ENCODE measurements at regions not wholly inside any gene's neighbourhood (a gene's known extent, or its start where the extent isn't known, plus 50 kb on each side); places are given as distances from the start of the nearest gene placed in this dataset.
A peak's percentile ranks its signal among the peaks of the same experiment; 100 is the strongest.
"Not testable (repeated sequence)": the region's sequence is repeated elsewhere in the genome, so short reads cannot be mapped to it uniquely, and the experiment has no call there.

DNA sequence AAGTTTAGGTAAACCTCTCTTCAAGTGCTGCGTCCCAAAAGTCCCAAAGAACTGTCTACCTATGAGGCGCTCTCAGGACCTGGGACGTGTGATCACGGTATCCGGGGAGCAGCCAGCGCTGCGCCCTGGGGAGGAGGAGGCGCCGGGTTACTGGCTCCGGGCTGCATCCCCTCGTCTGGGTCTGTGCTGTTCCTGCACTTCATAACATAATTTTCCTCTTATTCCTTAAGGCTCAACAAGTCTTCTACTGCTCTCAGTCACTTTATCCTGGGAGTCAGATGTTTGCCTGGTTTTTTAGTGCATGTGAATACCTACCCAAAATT lies 629.3 kb downstream of the PRIM2 start:
- DNase-seq (ENCODE audit: low read depth); H3K4me3 ChIP-seq (ENCODE audit: low read depth, low read length): not testable (repeated sequence)

DNA sequence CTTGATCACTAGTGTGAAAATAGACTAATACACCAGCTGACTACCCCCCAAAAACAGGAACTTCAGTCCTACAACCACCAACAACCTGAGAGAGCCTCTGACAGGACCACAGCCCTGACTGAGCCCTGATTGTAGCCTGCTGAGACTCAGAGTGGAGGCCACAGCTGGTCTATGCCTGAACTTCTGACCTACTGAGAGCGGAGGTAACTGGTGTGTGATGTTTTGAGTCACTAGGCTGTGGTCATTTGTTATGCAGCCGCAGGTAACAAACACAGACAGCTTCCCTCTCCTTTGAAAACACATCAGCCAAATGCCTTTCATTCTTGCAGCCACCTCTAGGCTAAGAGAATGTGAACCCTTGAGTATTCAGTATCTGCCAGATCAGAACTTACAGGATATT lies 631.1 kb downstream of the PRIM2 start:
- DNase-seq (ENCODE audit: low read depth); H3K4me3 ChIP-seq (ENCODE audit: low read depth, low read length): not testable (repeated sequence)

DNA sequence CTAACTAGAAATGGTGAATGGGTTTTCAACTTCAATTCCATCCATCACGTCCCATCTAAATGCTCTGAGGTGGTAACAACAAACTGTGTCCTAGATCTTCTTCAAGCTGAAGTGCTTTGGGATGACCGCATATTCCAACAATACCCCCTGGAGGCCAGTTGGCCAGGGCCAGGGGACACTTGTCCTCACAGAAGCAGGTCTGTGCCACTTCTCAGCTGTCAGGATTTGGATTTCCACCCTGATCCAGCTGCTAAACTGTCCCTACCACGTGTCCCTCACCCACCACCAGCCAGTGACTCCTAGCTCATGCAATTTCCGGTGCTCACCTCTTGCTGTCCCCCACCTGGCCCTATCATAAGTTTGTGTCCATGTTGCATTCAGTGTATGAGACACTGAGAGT lies 633.0 kb downstream of the PRIM2 start:
- DNase-seq (ENCODE audit: low read depth): not testable (repeated sequence)

DNA sequence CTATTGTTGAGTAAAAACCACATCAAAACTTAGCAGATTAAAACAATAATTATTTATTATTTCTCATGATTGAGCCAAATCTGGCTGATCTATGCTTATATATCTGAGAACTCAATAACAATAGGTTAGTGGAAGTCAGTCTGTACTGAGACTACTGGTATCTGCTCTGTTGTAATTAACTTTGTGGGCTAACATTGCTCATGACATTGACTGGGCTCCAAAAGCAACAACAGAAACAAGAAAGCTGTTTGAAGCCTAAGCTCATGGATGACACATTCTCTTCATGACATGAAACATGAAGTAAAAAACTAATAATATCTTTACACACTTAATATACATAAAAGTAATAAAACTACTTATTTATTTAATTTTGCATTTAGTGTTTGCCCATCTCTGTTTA lies 649.3 kb downstream of the PRIM2 start:
- peak; percentile 5 for DNase-seq (ENCODE audit: low read depth)
- H3K4me3 ChIP-seq (ENCODE audit: low read depth, low read length): not testable (repeated sequence)

More for the DNA sequence above, 633.0 kb downstream of the PRIM2 start:
- H3K4me3 ChIP-seq (ENCODE audit: low read depth, low read length): not testable (repeated sequence)

DNA sequence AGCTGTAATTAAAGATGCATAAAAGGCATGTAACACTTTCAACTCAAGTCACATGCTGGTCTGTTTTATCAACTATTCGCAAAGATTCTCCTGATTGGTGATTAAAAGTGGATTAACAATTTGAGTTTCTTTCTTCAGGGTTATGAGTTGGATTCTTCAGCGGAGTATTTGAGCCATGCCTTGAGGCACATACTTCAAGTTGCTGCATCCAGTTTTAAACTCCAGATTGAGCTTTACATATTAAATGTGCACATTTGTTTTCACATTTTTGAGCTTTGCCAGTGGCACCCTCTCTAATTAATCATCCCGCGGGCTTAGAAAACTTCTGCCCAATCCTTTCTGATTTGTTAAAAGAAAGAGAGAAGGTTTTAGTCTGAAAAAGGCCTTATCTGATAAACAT lies 654.5 kb downstream of the PRIM2 start:
- not testable (repeated sequence) for DNase-seq (ENCODE audit: low read depth); H3K4me3 ChIP-seq (ENCODE audit: low read depth, low read length)

DNA sequence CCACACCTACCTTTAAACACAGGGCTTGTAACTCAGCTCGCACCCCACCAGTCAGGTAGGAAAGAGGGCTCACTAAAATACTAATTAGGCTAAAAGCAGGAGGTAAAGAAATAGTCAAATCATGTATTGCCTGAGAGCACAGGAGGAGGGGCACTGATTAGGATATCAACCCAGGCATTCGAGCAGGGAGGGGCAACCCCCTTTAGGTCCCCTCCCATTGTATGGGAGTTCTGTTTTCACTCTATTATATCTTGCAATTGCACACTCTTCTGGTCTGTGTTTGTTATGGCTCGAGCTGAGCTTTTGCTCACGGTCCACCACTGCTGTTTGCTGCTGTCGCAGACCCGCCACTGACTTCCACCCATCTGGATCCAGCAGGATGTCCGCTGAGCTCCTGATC lies 657.2 kb downstream of the PRIM2 start:
- no peak for DNase-seq (ENCODE audit: low read depth)
- TF ChIP-seq, protein P1, sequence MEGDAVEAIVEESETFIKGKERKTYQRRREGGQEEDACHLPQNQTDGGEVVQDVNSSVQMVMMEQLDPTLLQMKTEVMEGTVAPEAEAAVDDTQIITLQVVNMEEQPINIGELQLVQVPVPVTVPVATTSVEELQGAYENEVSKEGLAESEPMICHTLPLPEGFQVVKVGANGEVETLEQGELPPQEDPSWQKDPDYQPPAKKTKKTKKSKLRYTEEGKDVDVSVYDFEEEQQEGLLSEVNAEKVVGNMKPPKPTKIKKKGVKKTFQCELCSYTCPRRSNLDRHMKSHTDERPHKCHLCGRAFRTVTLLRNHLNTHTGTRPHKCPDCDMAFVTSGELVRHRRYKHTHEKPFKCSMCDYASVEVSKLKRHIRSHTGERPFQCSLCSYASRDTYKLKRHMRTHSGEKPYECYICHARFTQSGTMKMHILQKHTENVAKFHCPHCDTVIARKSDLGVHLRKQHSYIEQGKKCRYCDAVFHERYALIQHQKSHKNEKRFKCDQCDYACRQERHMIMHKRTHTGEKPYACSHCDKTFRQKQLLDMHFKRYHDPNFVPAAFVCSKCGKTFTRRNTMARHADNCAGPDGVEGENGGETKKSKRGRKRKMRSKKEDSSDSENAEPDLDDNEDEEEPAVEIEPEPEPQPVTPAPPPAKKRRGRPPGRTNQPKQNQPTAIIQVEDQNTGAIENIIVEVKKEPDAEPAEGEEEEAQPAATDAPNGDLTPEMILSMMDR (conservative IDR thresholded peaks at IDR 0.05; ENCODE audit: low read depth, low read length): no peak
- no peak overlapping the region for H3K4me3 ChIP-seq (ENCODE audit: low read depth, low read length)

DNA sequence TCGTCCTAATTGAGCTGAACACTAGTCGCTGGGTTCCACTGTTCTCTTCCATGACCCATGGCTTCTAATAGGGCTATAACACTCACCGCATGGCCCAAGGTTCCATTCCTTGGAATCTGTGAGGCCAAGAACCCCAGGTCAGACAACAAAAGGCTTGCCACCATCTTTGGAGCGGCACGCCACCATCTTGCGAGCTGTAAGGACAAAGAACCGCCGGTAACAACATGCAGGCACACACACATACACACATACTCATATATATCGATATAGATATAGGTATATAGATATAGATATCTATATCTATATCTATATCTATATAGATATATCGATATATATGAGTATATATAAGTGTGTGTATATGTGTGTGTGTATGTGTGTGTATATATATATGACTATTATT lies 657.7 kb downstream of the PRIM2 start:
- DNase-seq (ENCODE audit: low read depth); H3K4me3 ChIP-seq (ENCODE audit: low read depth, low read length): not testable (repeated sequence)

DNA sequence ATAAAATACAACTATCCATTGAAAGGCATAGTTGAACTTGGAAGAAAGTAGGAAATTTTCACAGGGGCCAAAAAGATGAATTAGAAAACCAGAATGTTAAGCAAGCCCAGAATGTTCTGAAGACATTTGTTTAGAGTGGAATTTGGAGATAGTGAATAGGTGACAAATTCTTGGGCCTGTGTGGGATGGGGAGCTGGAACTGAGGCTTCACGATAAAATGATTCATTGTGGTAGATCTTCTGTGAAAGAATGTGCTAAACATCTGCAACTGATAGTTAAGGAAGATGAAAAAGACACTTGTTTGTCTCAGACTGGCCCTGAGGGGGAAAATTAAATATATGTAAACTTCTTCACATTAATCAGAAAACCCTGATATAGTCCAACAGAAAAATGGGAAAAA lies 658.9 kb downstream of the PRIM2 start:
- not testable (repeated sequence) for DNase-seq (ENCODE audit: low read depth); H3K4me3 ChIP-seq (ENCODE audit: low read depth, low read length)

DNA sequence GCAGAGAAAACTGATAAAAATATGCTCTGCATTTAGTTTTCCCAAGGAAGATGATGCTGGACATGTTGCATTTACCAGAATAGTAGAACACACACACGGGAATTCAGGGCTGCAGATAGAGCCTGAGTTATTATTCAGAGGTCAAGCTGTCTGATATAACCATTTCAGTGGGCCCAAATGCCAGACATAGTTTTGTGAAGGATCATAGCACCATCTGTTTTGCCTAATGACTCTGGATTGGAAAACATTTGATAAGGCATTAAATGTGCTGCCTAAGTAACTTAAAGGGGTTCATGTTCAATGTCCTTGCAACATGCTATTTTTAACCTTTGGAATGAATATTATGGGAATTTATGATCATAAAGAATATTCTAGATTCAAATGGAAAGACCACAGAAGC lies 666.2 kb downstream of the PRIM2 start:
- not testable (repeated sequence) for H3K4me3 ChIP-seq (ENCODE audit: low read depth, low read length)
- DNase-seq (ENCODE audit: low read depth): peak; percentile 12

DNA sequence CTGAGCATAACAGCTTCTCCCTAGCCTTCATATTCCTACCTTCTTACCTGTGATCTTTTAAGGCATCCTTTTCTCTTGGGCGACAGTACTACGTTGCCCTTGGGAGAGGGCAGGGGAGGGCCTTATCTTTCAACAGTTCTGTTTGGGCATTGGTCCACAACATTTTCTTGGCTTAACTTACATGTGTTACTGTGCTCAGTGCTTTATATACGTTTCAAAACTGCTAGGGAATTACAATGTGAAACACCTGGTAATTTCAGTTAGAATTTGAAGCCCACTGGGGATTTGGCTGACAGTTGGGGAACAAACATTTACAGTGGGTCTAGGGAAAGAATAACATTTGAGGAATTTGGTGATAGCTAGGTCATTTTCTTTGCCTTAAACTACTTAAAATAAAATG lies 667.1 kb downstream of the PRIM2 start:
- DNase-seq (ENCODE audit: low read depth); H3K4me3 ChIP-seq (ENCODE audit: low read depth, low read length): not testable (repeated sequence)

DNA sequence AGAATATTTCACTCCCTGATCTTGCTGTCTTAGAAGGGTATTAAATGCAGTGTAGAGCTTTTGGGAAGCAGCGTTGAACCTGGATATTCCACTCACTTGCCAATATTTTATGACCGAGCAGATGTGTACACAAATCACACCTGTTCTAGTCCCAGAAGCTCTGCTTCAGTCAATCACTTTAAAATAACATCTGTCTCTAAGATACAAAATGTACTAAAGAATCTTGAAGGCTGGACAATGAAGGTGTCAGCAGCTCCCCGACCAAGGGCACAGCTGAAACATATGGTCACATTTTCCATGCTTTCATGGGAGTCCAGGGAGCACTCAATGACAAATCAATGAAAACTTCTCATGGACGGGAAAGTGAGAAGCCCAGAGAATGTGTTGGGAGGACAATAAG lies 668.3 kb downstream of the PRIM2 start:
- DNase-seq (ENCODE audit: low read depth); H3K4me3 ChIP-seq (ENCODE audit: low read depth, low read length): not testable (repeated sequence)

DNA sequence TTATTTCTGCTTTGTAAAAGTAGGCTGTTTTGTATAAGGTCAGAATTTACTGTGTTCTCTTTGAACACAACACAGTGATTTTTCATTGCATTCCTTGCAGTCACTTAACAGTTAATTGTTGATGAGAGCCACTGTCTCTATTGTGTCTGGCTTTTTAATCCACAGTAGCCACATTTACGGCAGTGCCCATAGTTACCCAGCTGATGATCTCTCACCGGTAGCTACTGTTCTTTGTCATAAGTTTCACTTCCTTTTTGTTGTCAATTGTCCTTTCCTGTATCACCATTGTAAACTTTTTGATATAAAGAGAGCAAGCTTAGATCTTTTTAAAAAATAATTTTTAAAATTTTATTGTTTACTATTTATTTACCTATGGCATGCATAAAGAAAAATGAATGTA lies 669.2 kb downstream of the PRIM2 start:
- not testable (repeated sequence) for DNase-seq (ENCODE audit: low read depth); H3K4me3 ChIP-seq (ENCODE audit: low read depth, low read length)

DNA sequence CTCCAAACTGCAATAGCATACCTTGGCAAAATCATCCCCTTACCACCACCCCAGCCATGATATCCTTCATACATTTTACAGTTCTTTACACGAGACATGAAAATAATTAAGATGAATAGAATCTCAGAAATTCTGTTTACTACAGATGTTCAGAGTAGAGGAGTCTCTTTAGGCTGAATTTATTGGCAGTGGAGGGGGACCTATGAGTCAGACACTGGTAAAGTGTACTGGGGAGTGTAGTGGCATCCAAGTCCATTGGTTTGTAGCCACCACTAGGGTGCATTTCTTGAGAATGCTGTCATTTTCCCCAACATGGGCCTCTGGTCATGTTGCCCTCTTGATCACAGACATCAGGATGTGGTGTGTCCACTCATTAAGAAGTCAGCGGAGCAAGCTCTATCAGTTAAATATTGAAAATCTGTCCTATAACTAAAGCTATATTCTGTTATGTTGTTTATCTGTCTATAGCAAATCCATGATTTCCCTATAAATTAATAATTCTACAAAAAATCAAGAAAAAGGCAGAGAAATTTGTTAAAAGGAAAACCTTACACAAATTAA lies 672.2 kb downstream of the PRIM2 start:
- H3K4me3 ChIP-seq (ENCODE audit: low read depth, low read length); DNase-seq (ENCODE audit: low read depth): not testable (repeated sequence)

DNA sequence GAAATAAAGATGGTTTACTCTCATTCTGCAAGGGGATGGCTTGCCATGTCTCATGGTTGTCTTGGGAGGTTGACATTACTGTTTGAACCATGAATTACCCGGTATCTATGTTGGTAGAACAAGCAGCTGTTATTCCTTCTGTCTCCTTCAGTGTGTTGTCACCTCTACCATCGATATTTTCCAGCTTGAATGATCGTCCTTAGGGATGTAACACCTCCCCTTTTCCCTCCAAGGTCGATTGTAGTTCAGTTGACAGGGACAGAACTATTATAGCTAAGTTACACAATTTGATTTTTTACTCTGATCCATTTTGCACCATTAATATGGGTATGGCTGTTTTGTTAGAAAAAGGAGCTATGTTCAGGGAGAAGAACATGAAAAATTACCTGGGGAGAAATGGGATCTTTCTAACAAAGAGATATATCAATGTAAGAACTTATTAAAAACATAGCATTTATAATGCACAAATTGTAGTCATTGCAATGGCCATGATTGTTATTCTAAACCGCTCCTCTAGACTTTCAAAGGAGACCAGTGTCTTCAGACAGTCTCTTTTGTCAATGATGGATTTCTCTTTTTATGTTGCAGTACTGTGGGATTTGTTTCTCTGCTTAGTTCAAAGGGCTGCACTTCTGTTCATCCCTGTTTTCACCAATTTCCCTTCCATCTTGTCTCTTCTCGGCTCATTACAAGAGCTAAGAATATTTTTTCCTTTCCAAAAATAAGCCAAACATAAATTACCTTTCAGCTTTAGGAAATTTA lies 681.6 kb downstream of the PRIM2 start:
- not testable (repeated sequence) for H3K4me3 ChIP-seq (ENCODE audit: low read depth, low read length); DNase-seq (ENCODE audit: low read depth)

DNA sequence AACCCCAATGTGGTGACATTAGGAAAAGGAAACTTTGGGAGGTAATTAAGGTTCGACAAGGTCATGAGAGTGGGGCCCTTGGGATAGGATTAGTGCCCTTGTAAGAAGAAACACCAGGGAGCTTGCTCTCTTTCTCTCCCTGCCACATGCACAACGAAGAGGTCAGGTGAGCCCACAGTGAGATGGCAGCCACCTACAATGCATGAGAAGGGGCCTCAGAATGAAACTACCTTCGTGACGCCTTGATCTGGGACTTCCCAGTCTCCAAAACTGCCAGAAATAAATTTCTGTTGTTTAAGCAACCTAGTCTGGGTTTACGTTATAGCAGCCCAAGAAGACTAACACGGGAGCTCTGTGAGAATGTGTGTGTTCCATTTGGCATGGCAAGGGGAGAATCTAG lies 682.8 kb downstream of the PRIM2 start:
- H3K4me3 ChIP-seq (ENCODE audit: low read depth, low read length); DNase-seq (ENCODE audit: low read depth): not testable (repeated sequence)

Measured in choroid plexus epithelial cell (primary cell).